ENCODE measurements at regions not wholly inside any gene's neighbourhood (a gene's known extent, or its start where the extent isn't known, plus 50 kb on each side); places are given as distances from the start of the nearest gene placed in this dataset.
A peak's percentile ranks its signal among the peaks of the same experiment; 100 is the strongest.

DNA sequence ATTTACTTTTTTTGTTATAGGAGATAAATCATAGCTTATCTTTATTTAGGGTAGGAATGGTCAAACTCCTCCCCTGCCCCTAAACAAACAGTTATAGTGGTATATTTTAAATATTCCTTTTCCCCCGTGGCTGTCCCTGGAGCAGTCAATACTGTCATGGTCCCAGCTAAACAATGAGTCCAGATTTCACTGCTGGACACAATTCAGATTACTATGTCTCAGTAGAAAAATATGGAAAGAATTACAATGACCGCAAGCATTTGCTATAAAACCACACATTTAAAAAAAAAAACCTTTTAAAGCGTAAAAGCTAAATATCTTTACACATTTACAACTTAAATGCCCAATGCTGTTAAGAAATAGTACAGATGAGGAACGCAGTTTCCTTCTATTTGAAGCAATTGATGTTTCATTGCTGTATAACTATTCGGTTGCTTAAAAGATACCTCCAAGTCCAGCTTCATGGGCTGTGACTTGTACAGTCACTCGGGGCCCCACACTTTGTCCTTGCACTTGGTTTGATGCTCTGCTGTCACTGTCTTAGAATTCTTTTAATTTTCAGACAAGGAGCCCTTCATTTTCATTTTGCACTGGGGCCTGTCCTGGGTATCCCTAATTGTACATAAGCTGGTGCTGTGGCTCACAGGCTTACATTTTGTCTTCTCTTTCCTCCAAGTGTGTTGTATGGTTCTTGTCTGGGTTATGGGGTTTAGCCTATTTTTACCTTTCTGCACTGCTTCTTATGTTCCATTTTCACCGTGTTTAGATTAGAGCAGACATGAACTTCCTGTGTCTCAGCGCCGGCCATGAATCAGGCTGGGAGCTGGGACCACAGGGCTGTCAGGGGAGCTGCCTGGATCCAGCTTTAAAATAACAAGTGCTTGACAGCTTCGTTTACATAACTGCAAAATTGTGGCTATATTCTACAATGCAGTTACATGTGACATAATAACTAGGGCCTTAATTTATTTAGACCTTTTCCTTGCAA, 530.2 kb upstream of the FZD8 start:
- DNase-seq (ENCODE audit: low spot score) = peak; percentile 64

GRCh38 chr10:36171556-36171952, 529.5 kb upstream of the FZD8 start:
- peak; percentile 20 for DNase-seq (ENCODE audit: low spot score)

DNA sequence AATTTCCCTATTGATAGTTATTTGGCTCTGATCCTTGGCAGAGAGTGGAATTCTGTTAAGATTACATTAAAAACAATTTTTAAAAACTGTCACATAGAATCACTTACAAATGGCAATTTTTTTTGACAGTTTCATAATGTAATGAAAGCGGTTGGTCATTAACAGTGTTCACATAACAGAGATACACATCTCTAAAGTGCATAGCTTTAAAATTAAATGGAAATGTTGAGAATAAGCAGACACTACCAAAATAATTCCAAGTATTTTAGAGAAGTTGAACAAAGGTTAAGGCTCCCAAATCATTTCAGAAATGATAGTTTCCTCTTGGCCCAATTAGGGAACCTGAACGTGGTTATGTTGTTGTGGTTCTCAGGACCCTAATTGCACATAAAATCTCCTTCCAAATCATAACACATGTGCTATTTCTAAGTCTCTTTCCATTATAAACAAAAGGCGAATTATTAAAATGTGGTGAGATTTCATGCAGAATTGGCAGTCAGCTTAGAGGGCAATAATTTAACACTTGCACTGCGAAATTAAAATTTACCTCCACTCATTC, 528.9 kb upstream of the FZD8 start:
- no peak for DNase-seq (ENCODE audit: low spot score)

DNA sequence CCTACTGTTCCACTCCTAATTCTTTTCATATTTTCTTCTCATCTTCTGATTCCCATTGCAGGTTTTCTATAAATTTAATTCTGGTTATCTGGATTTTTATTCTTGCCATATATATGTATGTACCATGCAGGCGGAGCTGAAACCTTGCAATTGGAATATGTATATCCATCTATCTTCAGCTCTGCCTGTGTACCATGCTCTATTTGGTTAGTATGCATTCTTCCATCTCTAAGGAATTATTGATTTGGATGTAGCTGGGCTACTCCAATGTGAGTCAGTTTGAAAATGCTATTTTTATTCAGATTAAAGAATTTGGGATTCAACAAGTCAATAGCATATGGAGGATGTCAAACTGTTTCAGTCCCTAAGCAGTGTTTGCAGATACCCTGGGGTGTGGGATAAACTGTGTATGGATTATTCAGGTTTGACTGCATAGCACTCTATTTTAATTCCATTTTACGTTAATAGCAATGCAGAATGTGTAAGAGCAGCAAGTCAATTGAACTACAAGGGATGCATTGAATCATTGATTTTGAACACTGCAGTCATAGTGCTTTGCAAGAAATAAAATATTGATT, 528.1 kb upstream of the FZD8 start:
- no peak for DNase-seq (ENCODE audit: low spot score)

DNA sequence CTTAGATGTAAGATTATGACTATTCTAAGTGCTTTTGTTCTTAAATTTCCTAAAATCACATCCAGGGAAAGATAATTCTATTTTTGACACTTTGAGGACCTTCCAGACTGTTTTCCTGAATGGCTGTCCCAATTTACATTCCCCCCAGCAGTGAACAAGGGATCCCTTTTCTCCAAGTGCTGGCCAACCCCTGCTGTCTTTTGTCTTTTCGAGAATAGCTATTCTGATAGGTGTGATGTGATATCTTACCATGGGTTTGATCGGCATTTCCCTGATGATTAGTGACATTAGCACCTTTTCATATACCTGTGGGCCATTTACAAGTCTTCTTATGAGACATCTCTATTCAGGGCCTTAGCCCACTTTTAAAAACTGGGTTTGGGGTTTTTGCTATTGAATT, 526.7 kb upstream of the FZD8 start:
- DNase-seq (ENCODE audit: low spot score) = no peak

GRCh38 chr10:36164556-36165504, 522.7 kb upstream of the FZD8 start:
- DNase-seq (ENCODE audit: low spot score) = no peak

GRCh38 chr10:36163827-36164226, 521.7 kb upstream of the FZD8 start:
- DNase-seq (ENCODE audit: low spot score) = no peak

GRCh38 chr10:36157486-36157885, 515.4 kb upstream of the FZD8 start:
- DNase-seq (ENCODE audit: low spot score) = no peak

- DNase-seq (ENCODE audit: low spot score) = no peak
Observed at GRCh38 chr10:36148207-36148606, 506.1 kb upstream of the FZD8 start.

DNA sequence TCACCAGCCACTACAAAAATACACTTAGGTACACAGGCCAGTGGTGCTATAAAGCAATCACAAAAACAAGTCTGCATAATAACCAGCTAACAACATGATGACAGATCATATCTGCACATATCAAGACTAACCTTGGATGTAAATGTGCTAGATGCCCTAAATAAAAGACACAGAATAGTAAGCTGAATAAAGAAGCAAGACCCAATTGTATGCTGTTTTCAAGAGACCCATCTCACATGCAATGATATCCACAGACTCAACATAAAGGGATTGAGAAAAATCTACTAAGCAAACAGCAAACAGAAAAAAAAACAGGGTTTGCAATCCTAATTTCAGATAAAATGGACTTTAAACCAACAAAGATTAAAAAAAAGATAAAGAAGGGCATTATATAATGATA, 505.4 kb upstream of the FZD8 start:
- no peak for DNase-seq (ENCODE audit: low spot score)

- no peak for DNase-seq (ENCODE audit: low spot score)
Observed at GRCh38 chr10:36141856-36142560, 499.9 kb upstream of the FZD8 start.

GRCh38 chr10:36129051-36129450, 487.0 kb upstream of the FZD8 start:
- no peak for DNase-seq (ENCODE audit: low spot score)

- DNase-seq (ENCODE audit: low spot score) = no peak
Observed at GRCh38 chr10:36126076-36126475, 484.0 kb upstream of the FZD8 start.

- no peak for DNase-seq (ENCODE audit: low spot score)
Observed at GRCh38 chr10:36119455-36119854, 477.4 kb upstream of the FZD8 start.

DNA sequence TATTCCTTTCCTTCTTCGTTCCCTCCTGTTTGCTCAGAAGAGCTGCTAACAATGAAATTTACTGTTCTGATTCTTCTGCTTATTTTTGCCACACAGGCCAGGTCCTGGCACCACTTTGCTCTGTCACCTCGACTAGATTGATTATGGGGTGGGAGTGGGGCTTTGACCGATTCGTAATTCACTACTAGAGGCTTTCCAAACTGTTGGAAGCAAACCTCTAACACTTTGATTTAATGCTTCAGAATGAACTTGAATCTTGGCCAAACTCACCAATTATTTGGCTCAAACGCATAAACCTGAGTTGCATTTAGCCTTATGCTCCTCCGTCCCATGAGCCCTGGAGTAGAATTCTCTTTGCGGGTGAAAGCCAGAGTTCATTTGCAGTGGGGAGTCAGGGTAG, 476.2 kb upstream of the FZD8 start:
- DNase-seq (ENCODE audit: low spot score) = no peak

GRCh38 chr10:36117890-36118289, 475.8 kb upstream of the FZD8 start:
- no peak for DNase-seq (ENCODE audit: low spot score)

DNA sequence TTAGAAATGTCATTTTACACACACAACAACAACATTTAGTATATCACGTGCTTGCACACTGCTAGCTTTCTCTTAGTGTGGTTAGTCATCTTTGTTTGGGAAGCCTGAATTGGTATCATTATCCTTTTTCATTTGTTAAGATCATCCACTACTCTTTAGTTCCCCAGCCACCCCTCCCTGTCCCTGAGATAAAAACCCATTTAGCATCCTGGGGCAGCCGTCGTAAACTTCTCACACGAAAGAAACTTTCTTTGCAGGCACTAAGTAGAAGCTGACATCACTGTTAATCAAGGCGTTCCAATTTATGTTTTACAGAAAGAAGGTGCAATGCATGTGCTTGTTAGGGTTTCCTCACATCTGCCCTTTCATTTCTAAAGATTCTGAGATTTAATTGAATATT, 475.1 kb upstream of the FZD8 start:
- no peak for DNase-seq (ENCODE audit: low spot score)

DNA sequence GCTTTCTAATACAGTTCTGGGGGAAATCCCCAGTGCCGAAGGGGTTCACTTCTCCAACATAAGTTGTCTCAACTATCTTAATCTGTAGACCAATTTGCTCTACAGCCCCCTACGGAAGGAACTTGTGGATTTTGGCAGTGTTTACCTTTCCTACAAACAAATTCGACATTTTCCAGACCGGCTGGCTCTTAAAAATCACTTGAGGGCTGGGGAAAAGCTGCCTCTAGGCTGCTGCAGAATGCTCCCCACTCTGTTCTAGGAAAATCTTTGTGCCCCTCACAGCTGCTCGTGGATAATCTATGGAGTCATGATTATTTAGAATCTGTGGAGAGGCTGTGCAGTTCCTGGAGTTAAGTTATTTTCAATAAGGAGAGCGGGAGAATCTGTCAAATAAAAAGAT, 474.6 kb upstream of the FZD8 start:
- DNase-seq (ENCODE audit: low spot score) = no peak

DNA sequence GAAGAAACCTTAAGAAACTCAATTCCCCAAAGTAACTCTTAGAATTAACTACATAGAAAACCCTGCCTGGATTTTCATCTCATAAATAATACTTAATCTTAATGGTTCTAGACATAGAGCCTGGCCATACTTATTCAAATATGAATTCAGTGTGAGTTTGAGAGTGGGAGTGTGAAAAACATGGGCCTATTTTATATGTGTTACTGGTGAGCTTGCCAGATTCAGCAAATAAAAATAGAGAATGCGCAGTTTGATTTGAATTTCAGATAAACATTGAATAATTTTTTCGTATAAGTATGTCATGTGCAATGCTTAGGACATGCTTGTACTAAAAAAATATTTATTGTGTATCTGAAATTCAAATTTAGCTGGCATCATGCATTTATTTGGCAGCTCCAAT, 473.9 kb upstream of the FZD8 start:
- no peak for DNase-seq (ENCODE audit: low spot score)

DNA sequence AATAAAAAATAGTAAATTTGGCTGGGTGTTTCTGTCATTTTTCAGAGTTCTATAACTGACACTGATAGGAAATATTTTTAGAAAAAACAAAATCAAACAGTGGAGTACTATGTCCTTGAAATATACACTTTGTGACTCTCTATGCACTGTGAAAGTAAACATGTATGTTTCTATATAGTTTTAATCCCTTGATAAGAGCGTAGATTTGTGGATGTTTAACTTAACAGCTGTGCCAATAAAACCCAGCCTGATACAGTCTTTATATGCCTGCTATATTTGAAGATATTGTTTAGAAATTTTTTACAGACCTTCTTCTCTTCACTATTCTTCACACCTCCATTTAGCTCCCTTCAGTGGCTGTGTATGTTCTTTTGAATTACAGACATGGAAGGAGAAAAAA, 473.3 kb upstream of the FZD8 start:
- no peak for DNase-seq (ENCODE audit: low spot score)

DNA sequence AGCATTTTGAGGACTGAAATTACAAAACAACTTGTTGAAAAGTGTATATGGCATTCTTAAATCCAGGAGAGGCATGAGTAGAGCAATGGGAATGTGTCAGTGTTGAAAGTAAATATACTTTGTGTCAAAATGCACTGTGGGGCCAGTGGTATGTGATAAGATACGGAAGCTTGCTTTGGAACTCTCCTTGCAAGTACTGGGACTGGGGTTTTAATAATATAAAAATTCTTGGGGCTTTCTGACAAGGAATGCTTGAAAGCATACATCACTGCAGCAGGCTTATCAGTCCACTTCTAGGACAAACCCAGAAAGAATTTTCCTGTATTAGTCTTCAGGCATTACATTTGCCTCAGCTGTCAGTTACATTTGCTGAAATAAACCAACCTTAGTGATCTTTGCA, 472.8 kb upstream of the FZD8 start:
- peak; percentile 14 for DNase-seq (ENCODE audit: low spot score)

DNA sequence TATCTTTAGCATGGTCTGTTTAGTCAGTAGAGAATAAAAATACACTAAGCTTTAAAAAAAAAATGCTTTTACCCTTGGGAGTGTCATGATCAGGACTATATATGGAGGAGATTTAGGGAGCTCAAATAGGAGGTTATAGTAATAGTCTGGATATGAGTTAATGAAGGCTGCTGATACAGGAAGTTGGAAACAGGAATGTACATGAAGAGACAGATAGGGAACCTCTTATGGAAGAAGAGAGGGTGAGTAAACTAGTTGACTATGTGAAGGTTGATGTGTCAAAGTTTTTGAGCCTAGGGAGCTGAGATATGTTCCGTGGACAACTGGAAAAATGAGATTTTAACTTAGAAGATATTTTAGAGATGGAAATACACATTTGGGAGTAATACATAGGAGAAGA, 472.0 kb upstream of the FZD8 start:
- no peak for DNase-seq (ENCODE audit: low spot score)
